ENCODE measurements at regions not wholly inside any gene's neighbourhood (a gene's known extent, or its start where the extent isn't known, plus 50 kb on each side); places are given as distances from the start of the nearest gene placed in this dataset.

GRCh38 chr13:36567485-36567884 is 106.3 kb upstream of the SERTM1 start (continued):
- no peak for TF ChIP-seq CHD7 (IDR thresholded peaks at IDR 0.05; ENCODE audit: insufficient replicate concordance, low read length)
- TF ChIP-seq CTCF (IDR thresholded peaks at IDR 0.05; ENCODE audit: control extremely low read depth in 1 of 3, insufficient read depth in 1 of 3, low read depth in 1 of 3, low read length in 3 of 3), result no peak
- TF ChIP-seq KDM5A (IDR thresholded peaks at IDR 0.05; ENCODE audit: low read length), result no peak
- TF ChIP-seq USF2 (IDR thresholded peaks at IDR 0.05; ENCODE audit: low read length), result no peak
- no peak for TF ChIP-seq POLR2AphosphoS5 (IDR thresholded peaks at IDR 0.05; ENCODE audit: low read depth, low read length)
